Activated B cell treated with CpG ODN at 0.5 μM for 24 hours (primary cell): ENCODE measurements at regions not wholly inside any gene's neighbourhood (a gene's known extent, or its start where the extent isn't known, plus 50 kb on each side); places are given as distances from the start of the nearest gene placed in this dataset.

Experiments
- ATAC-seq: fragments of 200-7000 bp; cut with Tn5 transposase; one replicate; pipeline ENCODE4 v1.10.0; 2021; ENCODE audit warnings: low read depth, mild to moderate bottlenecking, moderate library complexity
- CTCF ChIA-PET: fragments of 350-600 bp; sonication (Branson Sonifier 250); formaldehyde crosslinking; loops from one replicate; lab custom pipeline; 2021; ENCODE audit warnings: antibody characterized with exemption; lab: Charles Lee
- POLR2A ChIA-PET: fragments of 350-600 bp; sonication (Branson Sonifier 250); formaldehyde crosslinking; loops from one replicate; lab custom pipeline; 2021; ENCODE audit warnings: antibody characterized with exemption; lab: Charles Lee
- DNase-seq: peaks from one replicate; pipeline ENCODE4 v3.0.0; 2022
- H3K27ac Mint-ChIP-seq: one replicate; pipeline ENCODE4 v1.8.0; 2020; ENCODE audit warnings: mixed read lengths
- H3K27me3 Mint-ChIP-seq: one replicate; pipeline ENCODE4 v1.8.0; 2021; ENCODE audit warnings: mixed read lengths
- H3K36me3 Mint-ChIP-seq: one replicate; pipeline ENCODE4 v1.8.0; 2021; ENCODE audit warnings: low read depth, mixed read lengths
- H3K4me1 Mint-ChIP-seq: one replicate; pipeline ENCODE4 v1.8.0; 2021; ENCODE audit warnings: mixed read lengths
- H3K4me3 Mint-ChIP-seq: one replicate; pipeline ENCODE4 v1.8.0; 2020; ENCODE audit warnings: mild to moderate bottlenecking, mixed read lengths
- H3K9me3 Mint-ChIP-seq: one replicate; pipeline ENCODE4 v1.8.0; 2020; ENCODE audit warnings: mixed read lengths
- CTCF ChIP-seq: fragments of 200-600 bp; IDR thresholded peaks from one replicate; pipeline ENCODE4 v1.8.0; 2022; ENCODE audit warnings: antibody characterized with exemption, mild to moderate bottlenecking
- intact Hi-C: fragments of 100-400 bp; cut with micrococcal nuclease; formaldehyde crosslinking; loops from one replicate; pipeline ENCODE4 v1.15.1; 2024

GRCh38 chr15:88403351-88403791 is 63.8 kb downstream of the MRPL46 start:
- H3K4me3 Mint-ChIP-seq, result no peak overlapping the region
- POLR2A ChIA-PET, result no interaction called here
- DNase-seq, result no peak
- no peaks in the 10 kb centered on the region for H3K36me3 Mint-ChIP-seq
- intact Hi-C loops, result no loop called here
- TF ChIP-seq CTCF, result no peak
- no peaks in the 10 kb centered on the region for H3K9me3 Mint-ChIP-seq
- peaks cover 28% of the 10 kb centered on the region for H3K4me1 Mint-ChIP-seq
- H3K27me3 Mint-ChIP-seq, result no peaks in the 10 kb centered on the region
- CTCF ChIA-PET, result no interaction called here
- no peak for ATAC-seq
- H3K27ac Mint-ChIP-seq, result no peak overlapping the region

- no peaks in the 10 kb centered on the region for H3K27me3 Mint-ChIP-seq
- H3K4me1 Mint-ChIP-seq, result peaks cover 28% of the 10 kb centered on the region
- no peak for DNase-seq
- intact Hi-C loops, result no loop called here
- TF ChIP-seq CTCF, result no peak
- peak; percentile 71 for ATAC-seq
- POLR2A ChIA-PET, result interaction anchor here (1.5 kb wide), 1 partner anchor 65 kb away, joined by 8 read pairs; the partner anchor contains the start of genes MRPL46 and MRPS11
- H3K9me3 Mint-ChIP-seq, result no peaks in the 10 kb centered on the region
- no peaks in the 10 kb centered on the region for H3K36me3 Mint-ChIP-seq
- CTCF ChIA-PET, result no interaction called here
- H3K4me3 Mint-ChIP-seq, result peak overlapping the region; percentile 21
- peak overlapping the region; percentile 33 for H3K27ac Mint-ChIP-seq
These were observed 65.1 kb downstream of the MRPL46 start for GRCh38 chr15:88401996-88402656.

- peaks cover 28% of the 10 kb centered on the region for H3K4me1 Mint-ChIP-seq
- no peaks in the 10 kb centered on the region for H3K9me3 Mint-ChIP-seq
- intact Hi-C loops, result no loop called here
- no peak for TF ChIP-seq CTCF
- peak overlapping the region; percentile 21 for H3K4me3 Mint-ChIP-seq
- POLR2A ChIA-PET, result interaction anchor here (0.6 to 1.5 kb wide), 2 partner anchors 66 to 68 kb away, joined by 3 to 8 read pairs; partner anchors contain the start of genes MRPL46 and MRPS11
- H3K27ac Mint-ChIP-seq, result peak overlapping the region; percentile 33
- no peak for DNase-seq
- CTCF ChIA-PET, result no interaction called here
- H3K27me3 Mint-ChIP-seq, result no peaks in the 10 kb centered on the region
- no peaks in the 10 kb centered on the region for H3K36me3 Mint-ChIP-seq
- peak; percentile 64 for ATAC-seq
These were observed 65.8 kb downstream of the MRPL46 start for GRCh38 chr15:88401251-88401995.

- POLR2A ChIA-PET, result interaction anchor here (0.6 to 1.5 kb wide), 2 partner anchors 67 to 68 kb away, joined by 3 to 8 read pairs; partner anchors contain the start of genes MRPL46 and MRPS11
- no peak for TF ChIP-seq CTCF
These were observed 66.5 kb downstream of the MRPL46 start for GRCh38 chr15:88400591-88401250.

GRCh38 chr15:88400084-88400483 is 67.1 kb downstream of the MRPL46 start:
- POLR2A ChIA-PET, result no interaction called here
- H3K36me3 Mint-ChIP-seq, result no peaks in the 10 kb centered on the region
- ATAC-seq, result no peak

More at GRCh38 chr15:88400591-88401250, 66.5 kb downstream of the MRPL46 start:
- H3K27me3 Mint-ChIP-seq, result no peaks in the 10 kb centered on the region
- CTCF ChIA-PET, result no interaction called here
- DNase-seq, result no peak
- no peaks in the 10 kb centered on the region for H3K9me3 Mint-ChIP-seq
- no peak overlapping the region for H3K4me3 Mint-ChIP-seq
- peak overlapping the region; percentile 33 for H3K27ac Mint-ChIP-seq
- H3K36me3 Mint-ChIP-seq, result no peaks in the 10 kb centered on the region
- intact Hi-C loops, result no loop called here
- ATAC-seq, result no peak
- H3K4me1 Mint-ChIP-seq, result peaks cover 28% of the 10 kb centered on the region

More at GRCh38 chr15:88400084-88400483, 67.1 kb downstream of the MRPL46 start:
- no peak overlapping the region for H3K27ac Mint-ChIP-seq
- CTCF ChIA-PET, result no interaction called here
- DNase-seq, result no peak
- H3K4me1 Mint-ChIP-seq, result peaks cover 28% of the 10 kb centered on the region
- TF ChIP-seq CTCF, result no peak
- no peaks in the 10 kb centered on the region for H3K9me3 Mint-ChIP-seq
- intact Hi-C loops, result no loop called here
- H3K27me3 Mint-ChIP-seq, result peaks cover 4% of the 10 kb centered on the region
- no peak overlapping the region for H3K4me3 Mint-ChIP-seq
